ENCODE measurements at regions not wholly inside any gene's neighbourhood (a gene's known extent, or its start where the extent isn't known, plus 50 kb on each side); places are given as distances from the start of the nearest gene placed in this dataset.

- ATAC-seq (ENCODE audit: low read depth) (no peak), DNase-seq (no peak)
- H3K27ac ChIP-seq (ENCODE audit: insufficient read depth, low read length): no peak overlapping the region
- H3K18ac ChIP-seq (ENCODE audit: low read depth, low read length): no peak overlapping the region
- H3K4me3 ChIP-seq (ENCODE audit: insufficient read depth, low read depth, low read length): no peak overlapping the region
- no peak overlapping the region for H2BK120ac ChIP-seq (ENCODE audit: low read depth, low read length)
- no peaks in the 10 kb centered on the region for H3K4me1 ChIP-seq (ENCODE audit: control insufficient read depth, insufficient read depth, low read length)
- no peak for TF ChIP-seq POLR2A (IDR thresholded peaks at IDR 0.05; ENCODE audit: low read depth, low read length)
- no peak for TF ChIP-seq MXI1 (IDR thresholded peaks at IDR 0.05; ENCODE audit: borderline replicate concordance, low read depth, low read length)
- TF ChIP-seq RCOR1 (IDR thresholded peaks at IDR 0.05; ENCODE audit: insufficient replicate concordance, low read length): no peak
- no peak for TF ChIP-seq BHLHE40 (IDR thresholded peaks at IDR 0.05; ENCODE audit: low read depth, low read length)
- TF ChIP-seq RAD21 (IDR thresholded peaks at IDR 0.05; ENCODE audit: low read length): no peak
- TF ChIP-seq CTCF (conservative IDR thresholded peaks at IDR 0.05; ENCODE audit: low read depth, low read length): no peak
- TF ChIP-seq RFX5 (IDR thresholded peaks at IDR 0.05; ENCODE audit: low read depth, low read length): no peak
- TF ChIP-seq USF2 (IDR thresholded peaks at IDR 0.05; ENCODE audit: low read depth, low read length): no peak
- no peak for TF ChIP-seq CEBPB (IDR thresholded peaks at IDR 0.05; ENCODE audit: low read depth, low read length)
- no peak for TF ChIP-seq CHD1 (IDR thresholded peaks at IDR 0.05; ENCODE audit: low read depth, low read length)
- no peak for TF ChIP-seq ELK1 (IDR thresholded peaks at IDR 0.05; ENCODE audit: borderline replicate concordance, low read depth, low read length)
- no peak for TF ChIP-seq MAFK (IDR thresholded peaks at IDR 0.05; ENCODE audit: low read depth, low read length)
- in situ Hi-C loops (cut with MboI; ENCODE audit: low sequenced_read_pairs) (no loop called here), intact Hi-C loops (cut with micrococcal nuclease) (no loop called here), dilution Hi-C loops (cut with HindIII; ENCODE audit: low sequenced_read_pairs, unreplicated experiment) (no loop called here)
- H3K56ac ChIP-seq (ENCODE audit: extremely low read depth, insufficient read depth, low read length): no peak overlapping the region
- H3K27me3 ChIP-seq (ENCODE audit: control insufficient read depth, insufficient read depth, low read length): no peaks in the 10 kb centered on the region
- H2AK5ac ChIP-seq (ENCODE audit: low read depth, low read length): no peak overlapping the region
- ChIA-PET POLR2A (ENCODE audit: unreplicated experiment) (no interaction called here), CTCF (no interaction called here)
- H3K4me2 ChIP-seq (ENCODE audit: low read depth, low read length): no peak overlapping the region
- no peak overlapping the region for H4K8ac ChIP-seq (ENCODE audit: low read depth in 2 of 2, low read length in 2 of 2)
- H3K23ac ChIP-seq (ENCODE audit: low read depth, low read length): no peak overlapping the region
- no peaks in the 10 kb centered on the region for H3K79me1 ChIP-seq (ENCODE audit: low read depth in 1 of 2, low read length in 2 of 2)
- no peak overlapping the region for H2BK5ac ChIP-seq (ENCODE audit: low read depth, low read length, poor library complexity, severe bottlenecking)
- no peak overlapping the region for H2BK20ac ChIP-seq (ENCODE audit: low read depth, low read length)
- 57% methylated on average over 1 of the region's 3 CpGs; no CpG with 5 or more reads in 1 of the 2 experiments for WGBS, 2 experiments (ENCODE audit: extremely low coverage in 2 of 2, insufficient read length in 1 of 2)
- no peak overlapping the region for H2AFZ ChIP-seq (replicated peaks; ENCODE audit: low read length, poor library complexity)
- no TSS peak for BruUV-seq (replicated peaks)
- H3K9me3 ChIP-seq (ENCODE audit: control insufficient read depth, insufficient read depth, low read length): peaks cover 13% of the 10 kb centered on the region; the same call in 1 of the 2 replicates
- H2AK9ac ChIP-seq (replicated peaks; ENCODE audit: low read depth, low read length, poor library complexity): no peak overlapping the region
- H3K9me1 ChIP-seq (ENCODE audit: insufficient read depth, low read length): no peaks in the 10 kb centered on the region
- no peak overlapping the region for H2BK15ac ChIP-seq (ENCODE audit: low read depth, low read length)
- no peak overlapping the region for H3K9ac ChIP-seq (ENCODE audit: low read depth, low read length)
- no peaks in the 10 kb centered on the region for H4K20me1 ChIP-seq (ENCODE audit: insufficient read depth, low read length)
- H4K91ac ChIP-seq (ENCODE audit: insufficient read depth, low read depth, low read length): no peak overlapping the region
- no peak overlapping the region for H4K5ac ChIP-seq (ENCODE audit: low read depth, low read length)
- no peaks in the 10 kb centered on the region for H3K36me3 ChIP-seq (ENCODE audit: control insufficient read depth, insufficient read depth, low read length)
- H3K14ac ChIP-seq (replicated peaks; ENCODE audit: low read depth, low read length): no peak overlapping the region
- H3K4ac ChIP-seq (ENCODE audit: low read depth, low read length): no peak overlapping the region
Measured at GRCh38 chr7:109763611-109764010, 1193.9 kb downstream of the DNAJB9 start.
